HG03432 (cell line): ENCODE measurements at regions not wholly inside any gene's neighbourhood (a gene's known extent, or its start where the extent isn't known, plus 50 kb on each side); places are given as distances from the start of the nearest gene placed in this dataset.

Experiments
- ATAC-seq: cut with Tn5 transposase; IDR thresholded peaks from one replicate; pipeline ENCODE4 v1.9.1; 2021; ENCODE audit warnings: mild to moderate bottlenecking, moderate library complexity; ENCODE audit not compliant: unreplicated experiment

DNA sequence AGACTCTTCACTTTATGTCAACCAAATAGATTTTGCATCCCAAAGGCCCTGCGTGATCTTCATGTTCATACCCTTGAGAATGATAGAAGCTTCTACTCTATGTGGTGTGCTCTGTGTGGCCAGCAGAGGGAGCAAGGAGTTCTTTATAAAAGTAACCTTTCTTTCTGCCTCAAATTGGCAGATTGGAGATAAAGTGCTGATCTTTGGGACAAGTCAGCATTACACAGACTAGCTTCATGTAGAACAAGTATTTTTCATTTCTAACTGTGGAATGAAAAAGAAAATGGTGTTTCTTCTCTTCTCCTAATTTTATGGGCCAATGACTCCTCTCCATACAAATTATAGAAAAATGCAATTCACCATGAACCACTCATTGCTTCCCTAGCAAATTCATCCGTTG is 1214.1 kb downstream of the SORCS1 start:
- ATAC-seq = peak; percentile 55

DNA sequence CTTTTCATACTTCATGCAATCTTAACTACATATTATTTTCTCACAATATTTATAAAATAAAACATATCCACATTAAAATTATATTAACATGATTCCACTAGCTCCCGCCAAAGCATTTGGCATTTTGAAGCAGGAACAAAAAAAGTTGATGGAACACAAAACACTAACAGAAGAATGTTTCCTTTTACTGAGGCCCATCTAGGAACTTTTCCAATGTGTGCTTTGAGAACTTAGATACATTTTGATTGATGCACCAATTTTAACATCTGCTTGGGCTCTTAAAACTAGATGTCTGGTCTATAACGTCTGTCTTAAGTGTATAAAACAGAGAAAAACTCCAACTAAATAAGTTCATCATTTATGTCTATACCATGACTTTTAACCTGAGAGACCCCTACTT is 1214.8 kb downstream of the SORCS1 start:
- no peak for ATAC-seq

DNA sequence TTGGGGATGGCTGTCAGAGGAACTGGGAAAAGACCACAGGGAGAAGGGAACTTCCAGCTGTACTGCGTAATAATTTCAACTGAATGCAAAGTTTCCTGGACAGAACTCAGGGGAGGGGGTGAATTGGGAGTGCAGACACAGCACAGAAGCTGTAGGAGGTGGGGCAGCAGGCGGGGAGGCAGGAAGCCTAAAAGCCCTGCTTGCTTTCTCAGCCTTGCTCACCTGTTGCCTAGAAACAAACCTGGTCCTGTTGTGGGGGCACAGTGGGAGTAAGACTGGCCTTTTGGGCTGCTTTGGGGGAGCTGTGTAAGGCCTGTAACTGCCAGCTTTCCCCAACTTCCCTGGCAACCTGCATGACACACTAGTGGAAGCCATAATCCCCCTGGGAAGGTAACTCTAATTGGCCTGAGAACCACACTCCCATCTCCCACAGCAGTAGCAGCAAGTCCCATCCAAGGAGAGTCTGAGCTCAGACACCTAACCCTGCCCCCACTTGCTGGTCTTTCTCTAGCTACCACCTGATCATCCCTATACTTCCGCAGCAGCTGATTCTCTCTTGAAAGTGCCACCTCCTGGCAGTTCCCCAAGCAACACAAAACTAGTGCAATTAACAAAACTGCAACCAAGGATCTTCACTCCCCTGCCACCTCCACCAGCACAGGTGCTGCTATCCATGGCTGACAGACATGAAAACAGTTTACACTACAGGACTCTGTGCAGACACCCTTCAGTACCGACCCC is 1239.3 kb downstream of the SORCS1 start:
- no peak for ATAC-seq

DNA sequence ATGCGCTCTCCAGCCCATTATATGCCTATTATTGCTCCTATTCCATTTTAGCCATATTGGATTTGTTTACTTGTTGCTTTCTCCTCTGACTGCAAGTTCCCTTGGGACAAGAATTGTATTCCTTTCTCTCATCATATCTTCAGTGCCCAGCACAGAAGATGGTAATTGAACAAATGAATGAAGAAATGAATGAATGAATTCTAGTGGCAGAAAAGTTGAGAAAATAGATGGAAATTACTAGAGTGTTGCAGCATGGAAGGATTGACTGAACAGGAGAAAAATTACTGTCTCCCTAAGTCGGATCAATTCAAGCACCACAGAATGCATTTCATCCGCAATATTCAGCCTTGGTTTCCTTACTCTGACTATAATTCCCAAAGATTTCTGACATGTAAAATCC is 1243.2 kb downstream of the SORCS1 start:
- ATAC-seq = no peak

DNA sequence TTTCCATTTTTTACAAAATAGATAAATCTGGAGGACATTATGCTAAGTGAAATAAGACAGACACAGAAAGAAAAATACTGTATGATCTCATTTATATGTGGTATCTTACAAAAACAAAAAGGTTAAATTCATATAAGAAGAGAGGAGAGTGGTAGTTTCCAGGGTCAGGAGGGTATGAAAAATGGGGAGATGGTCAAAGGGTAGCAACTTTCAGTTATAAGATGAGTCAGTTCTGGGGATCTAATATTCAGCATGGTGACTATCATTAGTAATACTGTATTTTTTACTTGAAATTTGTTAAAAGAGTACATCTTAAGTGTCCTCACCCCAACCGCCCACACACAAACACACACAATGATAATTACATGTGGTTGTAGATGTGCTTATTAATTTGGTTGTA is 1250.1 kb downstream of the SORCS1 start:
- ATAC-seq = no peak

DNA sequence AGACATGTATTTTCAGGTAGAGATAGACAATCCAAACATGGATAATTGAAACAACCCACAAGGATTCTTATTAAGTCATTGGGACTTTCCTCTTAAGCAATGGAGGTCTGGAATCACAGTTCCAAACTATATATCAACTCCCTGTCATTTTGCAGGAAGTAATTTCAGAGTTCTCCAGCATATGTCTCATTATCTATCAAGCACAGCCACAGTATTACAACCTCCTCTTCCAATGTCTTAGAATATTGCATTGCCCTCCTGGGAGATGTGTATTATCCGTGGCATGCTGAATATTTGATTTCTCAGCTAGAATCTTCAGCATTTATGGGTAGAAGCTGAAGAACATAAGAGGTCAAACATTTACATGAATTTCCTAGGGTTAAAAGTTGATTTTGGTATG is 1255.8 kb downstream of the SORCS1 start:
- no peak for ATAC-seq

DNA sequence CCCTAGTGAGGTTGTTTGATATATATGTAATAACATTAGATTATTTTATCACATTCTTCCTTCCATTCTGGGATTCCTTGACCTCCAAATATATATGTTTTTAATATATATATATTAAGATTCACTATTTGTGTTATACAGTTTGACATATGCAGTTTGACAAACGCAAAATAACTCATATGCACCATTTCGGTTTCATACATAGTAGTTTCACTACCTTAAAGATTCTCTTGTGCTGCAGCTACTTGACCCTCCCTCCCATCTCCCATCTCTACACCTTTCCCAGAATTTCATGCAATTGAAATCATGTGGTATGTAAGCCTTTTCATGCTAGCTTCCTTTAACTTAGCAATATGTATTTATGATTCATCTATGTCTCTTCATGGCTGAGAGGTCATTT is 1244.4 kb downstream of the SORCS3 start:
- no peak for ATAC-seq

DNA sequence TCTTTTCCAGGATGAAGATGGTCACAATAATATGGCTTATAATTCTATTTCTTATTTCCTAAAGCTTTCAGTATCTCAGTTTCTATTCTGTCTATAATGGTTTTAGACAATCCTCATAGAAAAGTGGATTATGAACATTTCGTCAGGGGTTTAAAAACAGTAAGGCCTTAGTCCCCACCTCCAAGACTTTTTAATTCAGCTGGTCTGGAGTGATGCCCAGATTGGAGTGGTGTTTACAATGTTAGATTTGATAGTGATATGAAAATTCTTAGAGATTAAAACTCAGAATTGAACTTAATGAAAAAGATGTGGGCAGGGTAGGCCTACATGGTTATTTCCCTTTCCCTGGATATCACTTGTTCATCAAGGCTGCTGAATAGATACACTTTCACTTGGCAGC is 1238.3 kb downstream of the SORCS3 start:
- ATAC-seq = no peak

DNA sequence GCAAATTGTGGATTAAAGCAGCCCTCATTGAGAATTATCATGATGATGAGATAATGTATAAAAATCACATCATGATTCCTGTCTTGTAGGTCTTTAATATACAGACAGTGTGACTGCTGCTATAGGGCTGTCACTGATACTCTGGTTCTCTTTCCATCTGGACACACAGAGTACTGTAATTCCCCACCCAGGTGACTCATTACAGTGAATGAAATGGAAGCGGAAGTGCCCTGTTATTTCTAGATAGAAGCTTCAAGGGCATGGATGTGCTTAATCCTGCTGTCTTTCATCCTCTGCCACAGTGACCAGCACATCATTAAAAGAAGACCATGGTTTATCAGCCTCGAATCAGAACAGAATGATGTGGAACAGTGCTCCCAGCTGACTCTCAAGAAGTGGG is 1234.0 kb downstream of the SORCS3 start:
- ATAC-seq = peak; percentile 73

DNA sequence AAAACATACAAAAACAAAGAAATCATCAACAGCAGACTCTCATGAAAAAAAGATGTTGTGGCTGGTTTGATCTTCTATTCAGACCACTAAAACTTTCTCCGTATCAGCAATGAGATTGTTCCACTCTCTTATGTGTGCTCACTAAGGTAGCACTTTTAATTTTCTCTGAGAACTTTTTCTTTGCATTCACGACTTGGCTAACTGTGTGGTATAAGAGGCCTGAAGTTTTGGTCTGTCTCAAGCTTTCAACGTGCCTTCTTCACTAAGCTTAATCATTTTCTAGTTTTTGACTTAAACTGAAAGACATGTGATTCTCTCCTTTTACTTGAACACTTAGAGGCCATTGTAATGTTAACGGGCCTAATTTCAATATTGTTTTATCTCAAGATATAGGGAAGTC is 1231.6 kb downstream of the SORCS3 start:
- no peak for ATAC-seq

DNA sequence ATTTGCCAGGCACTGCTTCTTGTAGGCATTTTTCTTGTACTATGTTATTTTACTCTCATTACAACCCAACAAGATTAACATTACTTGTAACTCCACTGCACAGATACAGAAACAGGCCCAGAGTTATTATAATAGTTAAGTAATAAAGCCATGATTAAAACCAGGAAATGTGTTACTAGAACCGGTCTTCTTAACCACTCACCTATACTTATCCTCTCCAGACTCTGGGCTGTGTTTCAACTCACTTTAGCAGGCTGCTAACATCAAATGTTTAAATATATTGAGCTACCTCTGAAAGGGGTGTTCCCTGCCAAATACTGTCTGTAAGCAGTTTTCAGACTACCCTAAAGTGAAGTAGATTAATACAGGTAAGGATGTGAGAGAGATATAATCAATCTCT is 1227.8 kb downstream of the SORCS3 start:
- ATAC-seq = no peak

DNA sequence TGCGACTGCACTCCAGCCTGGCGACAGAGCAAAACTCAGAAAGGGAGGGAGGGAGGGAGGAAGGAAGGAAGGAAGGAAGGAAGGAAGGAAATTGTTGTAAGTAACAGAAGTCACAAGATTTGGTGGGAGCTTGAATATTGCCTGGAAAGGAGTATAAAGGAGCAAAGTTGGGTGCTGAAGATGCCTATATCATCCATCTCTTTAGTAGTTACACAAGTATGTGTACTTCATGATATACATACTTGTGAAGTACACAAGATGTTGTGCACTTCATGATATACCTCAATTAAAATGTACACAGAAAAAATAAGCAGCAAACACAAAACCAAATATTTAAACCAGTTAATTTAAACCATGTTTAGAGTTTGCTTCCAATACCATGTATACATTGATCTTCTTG is 1223.8 kb downstream of the SORCS3 start:
- no peak for ATAC-seq

DNA sequence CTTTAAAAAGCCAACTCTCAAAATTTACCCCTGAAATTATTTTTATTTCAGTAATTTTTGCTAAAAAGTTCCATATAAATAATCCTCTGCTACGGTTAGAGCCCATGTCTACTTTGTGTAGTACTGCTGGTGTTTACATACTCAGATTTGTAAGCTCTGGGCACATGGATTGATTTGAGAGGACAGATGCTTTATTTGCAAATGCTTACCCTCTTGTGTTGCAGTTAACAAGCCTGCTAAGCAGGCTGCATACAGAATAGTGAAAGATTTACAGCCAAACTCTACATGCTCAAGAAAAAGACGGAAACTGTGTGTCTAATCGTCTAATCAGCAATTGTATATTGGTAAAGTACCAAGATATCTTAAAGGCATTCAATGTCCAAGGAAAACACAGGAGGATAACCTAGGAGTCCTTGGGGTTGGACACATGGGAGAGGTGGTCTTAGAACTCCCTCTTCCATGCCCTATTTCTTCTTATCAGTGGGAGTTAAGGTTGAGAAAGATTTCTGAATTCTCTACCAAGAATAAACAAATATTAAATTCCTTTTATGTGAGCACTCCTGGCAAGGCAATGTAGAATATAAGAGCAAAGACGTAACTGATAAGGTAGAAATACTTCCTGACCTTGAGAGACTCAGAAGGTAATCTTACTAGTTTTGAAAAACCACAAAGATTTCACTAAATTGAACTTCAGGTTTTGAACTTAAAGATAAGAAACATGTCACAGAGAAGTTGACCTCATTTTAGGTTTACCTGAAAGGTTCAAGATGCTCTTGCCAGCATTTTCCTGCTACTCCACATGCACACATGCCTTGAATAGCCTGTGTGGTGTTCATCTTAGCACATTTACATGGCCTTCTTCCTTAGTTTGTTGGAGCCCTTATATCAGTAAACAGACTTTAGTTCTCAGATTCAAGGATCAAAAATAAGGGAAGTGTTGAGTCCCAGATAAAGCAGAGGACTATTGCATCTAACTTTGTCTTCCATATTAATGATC is 1216.5 kb downstream of the SORCS3 start:
- ATAC-seq = no peak

DNA sequence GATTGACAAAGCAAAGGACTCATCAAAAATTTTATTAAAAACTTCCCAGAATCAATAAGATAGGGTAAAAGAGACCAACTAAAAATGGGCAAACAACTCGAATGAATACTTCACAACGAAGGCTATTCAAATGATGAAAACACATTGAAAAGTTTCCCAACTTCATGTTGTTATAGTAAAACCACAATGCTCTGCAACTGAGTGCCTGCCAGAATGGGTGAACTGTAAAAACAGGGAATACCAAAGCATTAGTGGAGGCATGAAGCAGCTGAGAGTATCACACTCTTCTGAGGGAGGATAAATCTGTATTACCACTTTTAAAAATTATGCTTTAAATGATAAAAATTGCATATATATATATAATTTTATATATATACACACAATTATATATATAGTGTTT is 1214.7 kb downstream of the SORCS3 start:
- ATAC-seq = no peak

DNA sequence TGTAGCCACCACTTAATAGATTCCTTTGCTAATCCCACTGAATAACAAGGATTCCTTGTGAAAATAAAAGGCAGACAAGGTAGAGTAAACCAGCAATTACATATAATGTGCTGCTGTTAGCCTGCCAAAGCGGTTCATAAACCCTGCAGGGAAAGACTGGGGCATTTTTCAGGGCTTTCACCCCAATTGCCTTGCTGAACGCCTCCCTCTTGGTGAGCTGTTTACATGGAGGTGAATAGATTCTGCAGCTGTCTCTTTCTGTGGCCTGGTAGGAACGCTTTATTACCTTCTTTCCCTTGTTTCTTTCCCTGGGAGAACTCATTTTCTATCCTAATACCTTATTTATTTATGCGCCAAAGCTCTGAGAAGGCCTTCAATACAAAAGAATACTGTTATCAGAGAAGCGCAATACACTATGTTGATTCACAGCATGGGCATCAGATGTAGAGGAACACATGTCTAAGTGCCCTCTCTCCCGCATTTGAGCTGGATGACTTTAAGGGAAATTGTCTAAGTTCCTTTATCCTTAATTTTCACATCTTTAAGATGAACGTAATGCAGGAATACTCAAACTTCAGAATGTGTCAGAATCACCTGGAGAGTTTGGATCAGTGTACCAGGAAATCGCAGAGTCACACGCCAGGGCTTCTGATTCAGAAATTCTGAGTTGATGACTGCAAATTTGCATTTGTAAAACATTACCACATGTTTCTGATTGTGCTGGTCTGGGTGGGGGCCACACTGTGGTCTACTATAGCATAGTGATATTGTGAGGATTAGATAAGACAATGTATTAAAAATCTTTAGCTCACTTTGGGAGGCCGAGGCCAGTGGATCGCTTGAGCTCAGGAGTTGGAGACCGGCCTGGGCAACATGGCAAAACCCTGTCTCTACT is 1203.8 kb downstream of the SORCS3 start:
- no peak for ATAC-seq

DNA sequence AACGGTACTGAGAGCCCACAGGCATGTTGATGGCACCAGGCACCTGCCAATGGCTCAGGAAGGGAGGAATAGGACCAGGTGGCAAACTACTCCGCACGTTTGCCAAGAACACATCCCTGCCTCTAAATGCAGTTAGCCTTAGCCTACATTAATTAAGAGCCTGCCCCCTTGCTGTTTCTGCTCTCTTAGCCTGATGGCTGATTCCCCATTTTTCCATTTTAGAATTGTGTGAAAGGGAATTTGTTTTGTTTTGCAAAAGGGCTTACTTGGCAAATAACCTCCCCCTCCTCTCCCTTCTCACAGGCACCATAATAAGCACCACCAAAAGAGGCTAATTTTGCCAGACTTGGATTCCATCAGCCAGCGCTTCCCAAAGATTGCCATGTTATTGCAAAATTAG is 1203.2 kb downstream of the SORCS3 start:
- ATAC-seq = no peak

DNA sequence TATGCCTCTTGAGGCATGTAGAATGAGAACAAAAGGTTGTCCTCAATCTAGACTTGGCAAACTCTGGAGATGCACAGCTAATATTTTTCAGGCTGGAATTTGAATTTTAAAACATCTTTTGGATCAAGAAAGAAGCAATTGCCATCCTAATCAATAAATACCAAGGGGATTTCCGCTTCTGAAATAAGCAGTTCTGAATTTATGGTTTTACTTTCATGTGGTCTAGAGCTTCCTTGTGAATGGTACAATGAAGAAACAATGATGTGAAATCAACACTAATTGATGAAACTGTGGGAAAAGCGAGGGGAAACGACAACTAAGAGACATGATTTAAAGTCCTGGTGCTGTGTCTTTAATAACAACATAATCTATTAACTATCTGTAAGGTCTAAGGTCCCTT is 1202.7 kb downstream of the SORCS3 start:
- ATAC-seq = peak; percentile 45

DNA sequence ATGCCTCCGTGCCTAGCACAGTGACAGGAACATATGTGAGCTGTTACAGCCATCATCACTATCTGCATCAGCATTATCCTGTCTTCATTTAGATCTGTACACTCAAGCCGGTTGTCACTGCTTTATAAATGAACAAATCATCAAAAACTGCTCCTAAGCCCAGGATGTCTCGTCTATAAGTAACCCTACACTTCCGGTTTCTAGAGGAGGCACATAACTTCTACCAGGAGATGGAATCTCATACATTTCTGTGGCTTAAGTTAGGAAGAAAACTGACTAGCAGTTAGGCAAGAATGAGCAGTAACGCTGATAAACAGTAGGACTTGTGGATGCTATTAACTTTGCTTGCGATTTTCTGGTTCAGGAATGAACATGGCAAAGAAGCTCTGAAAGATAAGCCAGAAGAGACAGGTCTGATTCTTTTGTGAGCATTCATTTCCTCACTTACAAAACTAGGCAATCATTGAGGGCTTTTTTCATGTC is 1199.2 kb downstream of the SORCS3 start:
- ATAC-seq = no peak

DNA sequence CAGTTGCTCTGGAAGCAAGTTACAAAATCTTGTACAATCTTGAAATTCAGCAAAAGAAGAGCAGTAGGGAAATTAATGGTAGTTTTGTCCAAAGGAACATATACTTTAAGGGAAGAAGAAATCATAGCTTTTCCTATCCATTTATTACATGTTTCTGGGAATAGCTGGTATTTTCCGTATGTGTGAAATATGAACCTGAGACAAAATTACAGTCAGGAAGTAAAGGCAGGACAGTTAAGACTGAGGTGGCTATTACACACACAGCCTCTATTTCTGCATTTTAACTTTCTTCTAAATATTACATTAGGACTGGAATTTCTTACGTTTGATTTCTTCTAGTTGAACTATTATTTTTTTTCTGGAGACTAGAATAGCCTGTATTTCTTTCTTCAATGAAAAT is 1197.3 kb downstream of the SORCS3 start:
- ATAC-seq = no peak

DNA sequence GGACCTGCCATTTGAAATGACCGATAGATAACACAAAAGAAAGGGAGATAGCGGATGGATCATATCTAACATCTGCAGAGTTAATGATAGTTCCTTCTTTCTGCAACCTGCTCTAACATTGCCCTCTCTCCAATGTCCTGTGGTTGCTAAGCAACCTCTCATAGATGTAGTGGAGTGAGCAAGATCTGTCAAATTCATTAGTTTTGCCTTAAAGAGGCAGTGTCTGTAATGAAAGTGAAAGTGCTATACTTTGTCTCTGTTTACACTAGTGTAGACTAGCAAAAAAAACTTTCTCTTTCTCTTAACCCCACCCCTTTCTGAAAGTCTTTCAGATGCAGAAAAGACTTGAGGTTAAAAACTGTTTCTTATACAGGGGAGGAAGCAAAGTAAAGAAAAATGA is 1196.9 kb downstream of the SORCS3 start:
- ATAC-seq = peak; percentile 89
